ENCODE measurements at regions not wholly inside any gene's neighbourhood (a gene's known extent, or its start where the extent isn't known, plus 50 kb on each side); places are given as distances from the start of the nearest gene placed in this dataset.

DNA sequence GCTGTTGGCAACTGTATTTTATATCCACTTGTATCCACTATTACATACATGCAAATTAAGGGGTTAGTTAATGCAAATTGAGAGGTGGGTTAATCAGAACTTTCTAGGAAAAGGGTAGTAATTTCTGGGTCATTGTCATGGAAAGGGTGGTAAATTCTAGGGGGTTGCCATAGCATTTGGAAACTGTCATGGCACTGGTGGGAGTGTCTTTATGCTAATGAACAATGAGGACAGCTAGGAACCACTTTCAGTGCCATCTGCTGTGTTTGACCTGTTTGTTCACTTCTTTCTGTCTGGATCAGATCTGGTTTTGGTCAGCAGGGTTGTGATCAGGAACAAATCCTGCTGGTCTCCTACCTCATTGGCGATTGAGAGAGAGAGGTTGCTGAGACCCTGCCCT lies 283.3 kb upstream of the PRKCQ start:
- Histone ChIP-seq H2BK120ac (ENCODE audit: low read depth, low read length) (no peak overlapping the region), H3K27ac (replicated peaks; ENCODE audit: low read length) (no peak overlapping the region), H2BK12ac (ENCODE audit: low read length) (no peak overlapping the region), H3K14ac (ENCODE audit: low read length) (no peak overlapping the region), H3K36me3 (replicated peaks in 1 of 2; ENCODE audit: control insufficient read depth in 2 of 2, insufficient read depth in 2 of 2, low read length in 2 of 2) (no peaks in the 10 kb centered on the region), H3K9ac (ENCODE audit: low read depth, low read length, poor library complexity) (no peak overlapping the region), H4K91ac (ENCODE audit: low read depth, low read length, poor library complexity) (no peak overlapping the region), H4K8ac (ENCODE audit: low read depth, low read length) (no peak overlapping the region), H2BK15ac (ENCODE audit: low read length) (no peak overlapping the region), H3K23ac (ENCODE audit: low read depth, low read length, poor library complexity) (no peak overlapping the region), H3K4me2 (ENCODE audit: insufficient read depth, low read length, poor library complexity, severe bottlenecking) (no peak overlapping the region), H3K4me3 (ENCODE audit: low read length in 2 of 2) (no peak overlapping the region), H2BK5ac (ENCODE audit: low read length) (no peak overlapping the region), H3K79me1 (ENCODE audit: low read depth, low read length) (no peaks in the 10 kb centered on the region), H2AK5ac (ENCODE audit: low read depth, low read length) (no peak overlapping the region), H3K9me3 (replicated peaks in 1 of 2; ENCODE audit: control insufficient read depth in 2 of 2, insufficient read depth in 1 of 2, low read depth in 1 of 2, low read length in 2 of 2) (peaks cover 0 to 4% of the 10 kb centered on the region in 2 donors), H3K4ac (ENCODE audit: low read length) (no peak overlapping the region), H3K4me1 (ENCODE audit: control insufficient read depth in 2 of 2, insufficient read depth in 1 of 2, low read depth in 1 of 2, low read length in 2 of 2) (peaks cover 2 to 10% of the 10 kb centered on the region in 2 donors), H3K18ac (ENCODE audit: low read length) (no peak overlapping the region), H2AFZ (ENCODE audit: low read length) (no peak overlapping the region), H3K27me3 (ENCODE audit: control insufficient read depth in 3 of 3, insufficient read depth in 3 of 3, low read depth in 1 of 3, low read length in 3 of 3) (no peaks in the 10 kb centered on the region)
- DNase-seq (ENCODE audit: low spot score) = no peak
- WGBS, 2 donors (ENCODE audit: extremely low coverage in 2 of 2, insufficient read length in 2 of 2, insufficient replicate concordance in 1 of 2) = no CpG with 5 or more reads among the region's 1 CpG

GRCh38 chr10:6850452-6850851 lies 270.4 kb upstream of the PRKCQ start:
- no peak for DNase-seq (ENCODE audit: low spot score)
- Histone ChIP-seq H3K9ac (ENCODE audit: low read depth, low read length, poor library complexity) (no peak overlapping the region), H3K14ac (ENCODE audit: low read length) (no peak overlapping the region), H3K23ac (ENCODE audit: low read depth, low read length, poor library complexity) (no peak overlapping the region), H3K4me1 (ENCODE audit: control insufficient read depth in 2 of 2, insufficient read depth in 1 of 2, low read depth in 1 of 2, low read length in 2 of 2) (no peaks in the 10 kb centered on the region), H2AFZ (ENCODE audit: low read length) (no peak overlapping the region), H2BK120ac (ENCODE audit: low read depth, low read length) (no peak overlapping the region), H4K8ac (ENCODE audit: low read depth, low read length) (no peak overlapping the region), H3K4me3 (ENCODE audit: low read length in 2 of 2) (no peak overlapping the region), H3K9me3 (replicated peaks in 1 of 2; ENCODE audit: control insufficient read depth in 2 of 2, insufficient read depth in 1 of 2, low read depth in 1 of 2, low read length in 2 of 2) (no peaks in the 10 kb centered on the region), H2BK12ac (ENCODE audit: low read length) (no peak overlapping the region), H3K4me2 (ENCODE audit: insufficient read depth, low read length, poor library complexity, severe bottlenecking) (no peak overlapping the region), H2BK15ac (ENCODE audit: low read length) (no peak overlapping the region), H2AK5ac (ENCODE audit: low read depth, low read length) (no peak overlapping the region), H4K91ac (ENCODE audit: low read depth, low read length, poor library complexity) (no peak overlapping the region), H3K27ac (replicated peaks; ENCODE audit: low read length) (no peak overlapping the region), H3K18ac (ENCODE audit: low read length) (no peak overlapping the region), H3K4ac (ENCODE audit: low read length) (no peak overlapping the region), H3K79me1 (ENCODE audit: low read depth, low read length) (no peaks in the 10 kb centered on the region), H3K36me3 (replicated peaks in 1 of 2; ENCODE audit: control insufficient read depth in 2 of 2, insufficient read depth in 2 of 2, low read length in 2 of 2) (no peaks in the 10 kb centered on the region), H3K27me3 (ENCODE audit: control insufficient read depth in 3 of 3, insufficient read depth in 3 of 3, low read depth in 1 of 3, low read length in 3 of 3) (no peaks in the 10 kb centered on the region), H2BK5ac (ENCODE audit: low read length) (no peak overlapping the region)
- no CpG with 5 or more reads among the region's 3 CpGs for WGBS, 2 donors (ENCODE audit: extremely low coverage in 2 of 2, insufficient read length in 2 of 2, insufficient replicate concordance in 1 of 2)

GRCh38 chr10:6847561-6847960 lies 267.5 kb upstream of the PRKCQ start:
- H3K4me3 ChIP-seq (ENCODE audit: low read length in 2 of 2) = no peak overlapping the region
- H3K14ac ChIP-seq (ENCODE audit: low read length) = no peak overlapping the region
- no peak overlapping the region for H3K4ac ChIP-seq (ENCODE audit: low read length)
- no peak overlapping the region for H2AFZ ChIP-seq (ENCODE audit: low read length)
- no peak overlapping the region for H4K91ac ChIP-seq (ENCODE audit: low read depth, low read length, poor library complexity)
- no peaks in the 10 kb centered on the region for H3K27me3 ChIP-seq (ENCODE audit: control insufficient read depth in 3 of 3, insufficient read depth in 3 of 3, low read depth in 1 of 3, low read length in 3 of 3)
- no peak for DNase-seq (ENCODE audit: low spot score)
- H3K9me3 ChIP-seq (replicated peaks in 1 of 2; ENCODE audit: control insufficient read depth in 2 of 2, insufficient read depth in 1 of 2, low read depth in 1 of 2, low read length in 2 of 2) = peaks cover 2 to 3% of the 10 kb centered on the region in 2 donors
- H3K79me1 ChIP-seq (ENCODE audit: low read depth, low read length) = no peaks in the 10 kb centered on the region
- no peak overlapping the region for H3K18ac ChIP-seq (ENCODE audit: low read length)
- no peak overlapping the region for H2AK5ac ChIP-seq (ENCODE audit: low read depth, low read length)
- no CpG with 5 or more reads among the region's 3 CpGs for WGBS, 2 donors (ENCODE audit: extremely low coverage in 2 of 2, insufficient read length in 2 of 2, insufficient replicate concordance in 1 of 2)
- H3K4me2 ChIP-seq (ENCODE audit: insufficient read depth, low read length, poor library complexity, severe bottlenecking) = no peak overlapping the region
- no peak overlapping the region for H2BK15ac ChIP-seq (ENCODE audit: low read length)
- no peak overlapping the region for H3K23ac ChIP-seq (ENCODE audit: low read depth, low read length, poor library complexity)
- H2BK120ac ChIP-seq (ENCODE audit: low read depth, low read length) = no peak overlapping the region
- H3K27ac ChIP-seq (replicated peaks; ENCODE audit: low read length) = no peak overlapping the region
- H3K9ac ChIP-seq (ENCODE audit: low read depth, low read length, poor library complexity) = no peak overlapping the region
- no peak overlapping the region for H4K8ac ChIP-seq (ENCODE audit: low read depth, low read length)
- H2BK12ac ChIP-seq (ENCODE audit: low read length) = no peak overlapping the region
- H3K4me1 ChIP-seq (ENCODE audit: control insufficient read depth in 2 of 2, insufficient read depth in 1 of 2, low read depth in 1 of 2, low read length in 2 of 2) = no peaks in the 10 kb centered on the region
- no peaks in the 10 kb centered on the region for H3K36me3 ChIP-seq (replicated peaks in 1 of 2; ENCODE audit: control insufficient read depth in 2 of 2, insufficient read depth in 2 of 2, low read length in 2 of 2)
- H2BK5ac ChIP-seq (ENCODE audit: low read length) = no peak overlapping the region

GRCh38 chr10:6843894-6844650 lies 264.0 kb upstream of the PRKCQ start:
- H3K23ac ChIP-seq (ENCODE audit: low read depth, low read length, poor library complexity) = no peak overlapping the region
- no peak for DNase-seq (ENCODE audit: low spot score)
- no peak overlapping the region for H3K9ac ChIP-seq (ENCODE audit: low read depth, low read length, poor library complexity)
- no peak overlapping the region for H3K4me2 ChIP-seq (ENCODE audit: insufficient read depth, low read length, poor library complexity, severe bottlenecking)
- no peak overlapping the region for H4K8ac ChIP-seq (ENCODE audit: low read depth, low read length)
- no CpG with 5 or more reads among the region's 4 CpGs for WGBS, 2 donors (ENCODE audit: extremely low coverage in 2 of 2, insufficient read length in 2 of 2, insufficient replicate concordance in 1 of 2)
- no peak overlapping the region for H4K91ac ChIP-seq (ENCODE audit: low read depth, low read length, poor library complexity)
- no peak overlapping the region for H2AK5ac ChIP-seq (ENCODE audit: low read depth, low read length)
- no peak overlapping the region for H3K27ac ChIP-seq (replicated peaks; ENCODE audit: low read length)
- H2BK15ac ChIP-seq (ENCODE audit: low read length) = no peak overlapping the region
- H3K18ac ChIP-seq (ENCODE audit: low read length) = no peak overlapping the region
- no peak overlapping the region for H3K4me3 ChIP-seq (ENCODE audit: low read length in 2 of 2)
- peak overlapping the region; percentile 65 for H2AFZ ChIP-seq (ENCODE audit: low read length)
- no peaks in the 10 kb centered on the region for H3K4me1 ChIP-seq (ENCODE audit: control insufficient read depth in 2 of 2, insufficient read depth in 1 of 2, low read depth in 1 of 2, low read length in 2 of 2)
- peaks cover 2 to 3% of the 10 kb centered on the region in 2 donors for H3K9me3 ChIP-seq (replicated peaks in 1 of 2; ENCODE audit: control insufficient read depth in 2 of 2, insufficient read depth in 1 of 2, low read depth in 1 of 2, low read length in 2 of 2)
- H2BK120ac ChIP-seq (ENCODE audit: low read depth, low read length) = no peak overlapping the region
- H3K79me1 ChIP-seq (ENCODE audit: low read depth, low read length) = no peaks in the 10 kb centered on the region
- no peak overlapping the region for H2BK12ac ChIP-seq (ENCODE audit: low read length)
- no peak overlapping the region for H3K4ac ChIP-seq (ENCODE audit: low read length)
- H3K14ac ChIP-seq (ENCODE audit: low read length) = no peak overlapping the region
- H2BK5ac ChIP-seq (ENCODE audit: low read length) = no peak overlapping the region
- H3K36me3 ChIP-seq (replicated peaks in 1 of 2; ENCODE audit: control insufficient read depth in 2 of 2, insufficient read depth in 2 of 2, low read length in 2 of 2) = no peaks in the 10 kb centered on the region
- no peaks in the 10 kb centered on the region for H3K27me3 ChIP-seq (ENCODE audit: control insufficient read depth in 3 of 3, insufficient read depth in 3 of 3, low read depth in 1 of 3, low read length in 3 of 3)

All from neuronal stem cell (in vitro differentiated cells).